ENCODE measurements at regions not wholly inside any gene's neighbourhood (a gene's known extent, or its start where the extent isn't known, plus 50 kb on each side); places are given as distances from the start of the nearest gene placed in this dataset.

DNA sequence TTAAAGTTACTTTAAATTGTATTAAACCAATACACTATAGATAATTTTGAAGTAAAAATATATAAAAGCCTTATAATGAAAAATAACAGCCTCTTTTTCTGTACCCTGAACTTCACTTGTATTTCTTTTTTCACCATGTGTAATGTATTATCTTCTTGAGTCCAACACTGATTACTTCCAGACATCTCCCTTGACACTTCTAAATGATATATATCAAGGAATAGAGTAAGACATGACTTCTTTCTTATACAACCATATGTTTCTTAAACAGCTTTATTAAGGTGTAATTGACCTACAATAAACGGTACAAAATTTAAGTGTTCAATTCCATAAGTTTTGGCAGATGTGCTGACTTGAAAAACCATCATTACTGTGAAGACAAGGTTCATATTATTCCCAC lies 531.9 kb downstream of the OLFM4 start:
- H3K9me3 ChIP-seq (ENCODE audit: insufficient read depth, low read length, severe bottlenecking): no peaks in the 10 kb centered on the region
- no peaks in the 10 kb centered on the region for H3K27me3 ChIP-seq (ENCODE audit: insufficient read depth, low read length, poor library complexity)

DNA sequence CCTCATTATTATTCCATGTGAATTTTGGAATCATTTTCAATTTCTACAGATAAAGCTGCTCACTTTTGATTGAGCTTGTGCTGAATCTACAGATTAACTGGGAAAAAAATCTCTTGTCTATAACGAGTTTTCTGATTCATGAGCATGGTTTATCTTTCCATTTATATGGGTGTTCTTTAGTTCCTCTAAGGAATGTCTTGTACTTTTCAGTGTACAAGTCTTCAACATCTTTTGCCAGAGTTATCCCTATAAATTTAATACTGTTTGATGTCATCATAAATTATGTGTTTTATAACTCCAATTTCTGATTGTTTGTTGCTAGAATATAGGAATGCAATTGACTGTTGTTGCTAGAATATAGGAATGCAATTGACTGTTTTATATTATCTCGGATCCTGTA lies 533.8 kb downstream of the OLFM4 start:
- Histone ChIP-seq H3K4me3 (ENCODE audit: low read depth in 1 of 2, low read length in 2 of 2) (no peak overlapping the region), H4K20me1 (ENCODE audit: insufficient read depth, low read length) (no peaks in the 10 kb centered on the region), H3K4me1 (ENCODE audit: insufficient read depth, low read length) (no peaks in the 10 kb centered on the region), H3K27ac (ENCODE audit: low read length) (no peak overlapping the region), H3K27me3 (ENCODE audit: insufficient read depth, low read length, poor library complexity) (no peaks in the 10 kb centered on the region), H3K79me2 (ENCODE audit: insufficient read depth, low read length) (no peaks in the 10 kb centered on the region), H2AFZ (ENCODE audit: low read depth, low read length) (no peak overlapping the region), H3K9me3 (ENCODE audit: insufficient read depth, low read length, severe bottlenecking) (no peaks in the 10 kb centered on the region), H3K36me3 (ENCODE audit: insufficient read depth, low read length) (no peaks in the 10 kb centered on the region), H3K4me2 (ENCODE audit: insufficient read depth, low read length) (no peak overlapping the region), H3K9ac (ENCODE audit: low read depth, low read length) (no peak overlapping the region)
- no peak for TF ChIP-seq EZH2 (IDR thresholded peaks at IDR 0.05; ENCODE audit: borderline replicate concordance, low read depth, low read length, severe bottlenecking)
- TF ChIP-seq, protein P1, sequence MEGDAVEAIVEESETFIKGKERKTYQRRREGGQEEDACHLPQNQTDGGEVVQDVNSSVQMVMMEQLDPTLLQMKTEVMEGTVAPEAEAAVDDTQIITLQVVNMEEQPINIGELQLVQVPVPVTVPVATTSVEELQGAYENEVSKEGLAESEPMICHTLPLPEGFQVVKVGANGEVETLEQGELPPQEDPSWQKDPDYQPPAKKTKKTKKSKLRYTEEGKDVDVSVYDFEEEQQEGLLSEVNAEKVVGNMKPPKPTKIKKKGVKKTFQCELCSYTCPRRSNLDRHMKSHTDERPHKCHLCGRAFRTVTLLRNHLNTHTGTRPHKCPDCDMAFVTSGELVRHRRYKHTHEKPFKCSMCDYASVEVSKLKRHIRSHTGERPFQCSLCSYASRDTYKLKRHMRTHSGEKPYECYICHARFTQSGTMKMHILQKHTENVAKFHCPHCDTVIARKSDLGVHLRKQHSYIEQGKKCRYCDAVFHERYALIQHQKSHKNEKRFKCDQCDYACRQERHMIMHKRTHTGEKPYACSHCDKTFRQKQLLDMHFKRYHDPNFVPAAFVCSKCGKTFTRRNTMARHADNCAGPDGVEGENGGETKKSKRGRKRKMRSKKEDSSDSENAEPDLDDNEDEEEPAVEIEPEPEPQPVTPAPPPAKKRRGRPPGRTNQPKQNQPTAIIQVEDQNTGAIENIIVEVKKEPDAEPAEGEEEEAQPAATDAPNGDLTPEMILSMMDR (IDR thresholded peaks at IDR 0.05; ENCODE audit: borderline replicate concordance, extremely low read depth, low read length, poor library complexity, severe bottlenecking): no peak
- ATAC-seq (ENCODE audit: insufficient read depth, low read depth): no peak
- DNase-seq: no peak

More for the DNA sequence above, 531.9 kb downstream of the OLFM4 start:
- Histone ChIP-seq H3K4me1 (ENCODE audit: insufficient read depth, low read length) (no peaks in the 10 kb centered on the region), H3K4me3 (ENCODE audit: low read depth in 1 of 2, low read length in 2 of 2) (no peak overlapping the region), H3K27ac (ENCODE audit: low read length) (no peak overlapping the region), H3K9ac (ENCODE audit: low read depth, low read length) (no peak overlapping the region), H3K36me3 (ENCODE audit: insufficient read depth, low read length) (no peaks in the 10 kb centered on the region), H4K20me1 (ENCODE audit: insufficient read depth, low read length) (no peaks in the 10 kb centered on the region), H3K4me2 (ENCODE audit: insufficient read depth, low read length) (no peak overlapping the region), H3K79me2 (ENCODE audit: insufficient read depth, low read length) (no peaks in the 10 kb centered on the region), H2AFZ (ENCODE audit: low read depth, low read length) (no peak overlapping the region)
- TF ChIP-seq EZH2 (IDR thresholded peaks at IDR 0.05; ENCODE audit: borderline replicate concordance, low read depth, low read length, severe bottlenecking): no peak
- TF ChIP-seq, protein P1 (IDR thresholded peaks at IDR 0.05; ENCODE audit: borderline replicate concordance, extremely low read depth, low read length, poor library complexity, severe bottlenecking): no peak
- DNase-seq: no peak
- no peak for ATAC-seq (ENCODE audit: insufficient read depth, low read depth)

DNA sequence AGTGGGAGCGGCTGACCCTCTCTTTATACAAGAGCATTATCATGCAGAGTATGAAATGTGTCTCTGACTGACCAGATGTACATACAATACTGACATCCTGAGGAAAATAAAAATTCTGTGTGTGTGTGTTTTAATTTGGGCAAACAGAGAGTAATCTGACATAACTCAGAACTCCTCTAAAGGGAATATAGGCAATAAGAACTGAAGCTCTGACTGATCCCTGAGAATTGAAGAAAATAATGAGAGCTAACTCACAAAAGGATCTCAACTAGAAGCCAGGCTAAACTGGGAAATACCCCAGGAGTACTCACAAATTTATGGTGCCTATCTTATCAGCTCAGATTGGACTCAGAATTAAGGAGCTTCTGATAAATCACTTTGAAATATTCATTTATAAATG lies 539.9 kb downstream of the OLFM4 start:
- no peaks in the 10 kb centered on the region for H3K27me3 ChIP-seq (ENCODE audit: insufficient read depth, low read length, poor library complexity)
- ATAC-seq (ENCODE audit: insufficient read depth, low read depth) (no peak), DNase-seq (no peak)
- H3K79me2 ChIP-seq (ENCODE audit: insufficient read depth, low read length): no peaks in the 10 kb centered on the region
- H3K4me3 ChIP-seq (ENCODE audit: low read depth in 1 of 2, low read length in 2 of 2): no peak overlapping the region
- no peaks in the 10 kb centered on the region for H3K9me3 ChIP-seq (ENCODE audit: insufficient read depth, low read length, severe bottlenecking)
- H3K4me1 ChIP-seq (ENCODE audit: insufficient read depth, low read length): no peaks in the 10 kb centered on the region
- no peak overlapping the region for H3K4me2 ChIP-seq (ENCODE audit: insufficient read depth, low read length)
- H2AFZ ChIP-seq (ENCODE audit: low read depth, low read length): no peak overlapping the region
- no peak for TF ChIP-seq EZH2 (IDR thresholded peaks at IDR 0.05; ENCODE audit: borderline replicate concordance, low read depth, low read length, severe bottlenecking)
- no peak overlapping the region for H3K27ac ChIP-seq (ENCODE audit: low read length)
- H4K20me1 ChIP-seq (ENCODE audit: insufficient read depth, low read length): no peaks in the 10 kb centered on the region
- no peaks in the 10 kb centered on the region for H3K36me3 ChIP-seq (ENCODE audit: insufficient read depth, low read length)
- H3K9ac ChIP-seq (ENCODE audit: low read depth, low read length): no peak overlapping the region

DNA sequence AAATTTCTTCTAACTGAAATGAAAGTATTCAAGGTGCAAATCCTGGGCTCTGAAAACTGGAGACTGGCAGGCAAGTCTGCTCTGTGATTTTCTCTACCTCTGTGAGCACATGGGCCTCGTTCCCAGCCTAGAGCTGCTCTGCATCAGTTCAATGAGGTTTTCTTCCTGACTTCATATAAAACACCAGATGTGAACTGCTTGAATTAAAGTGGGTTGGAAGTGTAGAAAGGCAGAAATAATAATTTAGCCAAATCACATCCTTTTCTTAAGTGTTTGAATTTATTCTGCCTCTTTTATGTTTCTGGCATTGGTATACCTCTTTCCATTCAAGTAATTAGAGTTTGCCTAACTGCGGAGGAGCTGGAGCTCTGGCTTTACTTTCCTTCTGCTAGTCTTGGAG lies 540.8 kb downstream of the OLFM4 start:
- DNase-seq: no peak
- Histone ChIP-seq H4K20me1 (ENCODE audit: insufficient read depth, low read length) (no peaks in the 10 kb centered on the region), H3K27me3 (ENCODE audit: insufficient read depth, low read length, poor library complexity) (no peaks in the 10 kb centered on the region), H3K9me3 (ENCODE audit: insufficient read depth, low read length, severe bottlenecking) (no peaks in the 10 kb centered on the region), H3K27ac (ENCODE audit: low read length) (no peak overlapping the region), H3K4me2 (ENCODE audit: insufficient read depth, low read length) (no peak overlapping the region), H3K4me1 (ENCODE audit: insufficient read depth, low read length) (no peaks in the 10 kb centered on the region), H3K9ac (ENCODE audit: low read depth, low read length) (no peak overlapping the region), H2AFZ (ENCODE audit: low read depth, low read length) (no peak overlapping the region), H3K4me3 (ENCODE audit: low read depth in 1 of 2, low read length in 2 of 2) (no peak overlapping the region), H3K79me2 (ENCODE audit: insufficient read depth, low read length) (no peaks in the 10 kb centered on the region), H3K36me3 (ENCODE audit: insufficient read depth, low read length) (no peaks in the 10 kb centered on the region)
- no peak for TF ChIP-seq EZH2 (IDR thresholded peaks at IDR 0.05; ENCODE audit: borderline replicate concordance, low read depth, low read length, severe bottlenecking)
- TF ChIP-seq, protein P1 (IDR thresholded peaks at IDR 0.05; ENCODE audit: borderline replicate concordance, extremely low read depth, low read length, poor library complexity, severe bottlenecking): no peak
- no peak for ATAC-seq (ENCODE audit: insufficient read depth, low read depth)
